ENCODE measurements at regions not wholly inside any gene's neighbourhood (a gene's known extent, or its start where the extent isn't known, plus 50 kb on each side); places are given as distances from the start of the nearest gene placed in this dataset.
"Not testable (repeated sequence)": the region's sequence is repeated elsewhere in the genome, so short reads cannot be mapped to it uniquely, and the experiment has no call there.

GRCh38 chr4:158446106-158446505 is 75.6 kb upstream of the RXFP1 start:
- H3K27ac ChIP-seq (ENCODE audit: extremely low read depth, low read depth, low read length), result no peak overlapping the region
- no peaks in the 10 kb centered on the region for H3K9me3 ChIP-seq (ENCODE audit: control insufficient read depth, insufficient read depth, low read depth, low read length)
- POLR2A ChIA-PET, result no interaction called here
- no peaks in the 10 kb centered on the region for H3K4me1 ChIP-seq (ENCODE audit: control insufficient read depth, insufficient read depth, low read length)
- TF ChIP-seq KLF7 (tag by site-specific recombination; IDR thresholded peaks at IDR 0.05; ENCODE audit: borderline replicate concordance), result no peak
- no peak overlapping the region for H3K4me3 ChIP-seq (ENCODE audit: low read depth, low read length)
- CTCF ChIA-PET, result no interaction called here
- no peaks in the 10 kb centered on the region for H3K36me3 ChIP-seq (ENCODE audit: control insufficient read depth in 2 of 2, insufficient read depth in 1 of 2, low read length in 2 of 2)

GRCh38 chr4:158450741-158451140 is 70.9 kb upstream of the RXFP1 start:
- no peaks in the 10 kb centered on the region for H3K4me1 ChIP-seq (ENCODE audit: control insufficient read depth, insufficient read depth, low read length)
- POLR2A ChIA-PET, result no interaction called here
- H3K9me3 ChIP-seq (ENCODE audit: control insufficient read depth, insufficient read depth, low read depth, low read length), result no peaks in the 10 kb centered on the region
- no peak overlapping the region for H3K27ac ChIP-seq (ENCODE audit: extremely low read depth, low read depth, low read length)
- no peak for TF ChIP-seq CTCF (tag by site-specific recombination; IDR thresholded peaks at IDR 0.05)
- no peak for TF ChIP-seq ZNF571 (tag by site-specific recombination; IDR thresholded peaks at IDR 0.05)
- no peak for TF ChIP-seq ZNF133 (tag by site-specific recombination; IDR thresholded peaks at IDR 0.05)
- TF ChIP-seq ZNF426 (tag by site-specific recombination; IDR thresholded peaks at IDR 0.05), result no peak
- TF ChIP-seq ZIC2 (tag by site-specific recombination; IDR thresholded peaks at IDR 0.05), result no peak
- TF ChIP-seq PRDM10 (tag by site-specific recombination; IDR thresholded peaks at IDR 0.05), result no peak
- no peak for TF ChIP-seq ZNF670 (tag by site-specific recombination; IDR thresholded peaks at IDR 0.05; ENCODE audit: low read depth)
- TF ChIP-seq GLIS1 (tag by site-specific recombination; IDR thresholded peaks at IDR 0.05), result no peak
- no peak for TF ChIP-seq ZNF121 (tag by site-specific recombination; IDR thresholded peaks at IDR 0.05)
- TF ChIP-seq HOXC10 (CRISPR knock-in tag; IDR thresholded peaks at IDR 0.05), result no peak
- H3K36me3 ChIP-seq (ENCODE audit: control insufficient read depth in 2 of 2, insufficient read depth in 1 of 2, low read length in 2 of 2), result no peaks in the 10 kb centered on the region
- CTCF ChIA-PET, result no interaction called here
- no peak overlapping the region for H3K4me3 ChIP-seq (ENCODE audit: low read depth, low read length)

GRCh38 chr4:158452116-158452515 is 69.6 kb upstream of the RXFP1 start:
- H3K4me3 ChIP-seq (ENCODE audit: low read depth, low read length); CTCF ChIA-PET; H3K9me3 ChIP-seq (ENCODE audit: control insufficient read depth, insufficient read depth, low read depth, low read length); H3K4me1 ChIP-seq (ENCODE audit: control insufficient read depth, insufficient read depth, low read length); H3K36me3 ChIP-seq (ENCODE audit: control insufficient read depth in 2 of 2, insufficient read depth in 1 of 2, low read length in 2 of 2); POLR2A ChIA-PET; H3K27ac ChIP-seq (ENCODE audit: extremely low read depth, low read depth, low read length): not testable (repeated sequence)

- ChIA-PET CTCF (no interaction called here), POLR2A (no interaction called here)
- Histone ChIP-seq H3K36me3 (ENCODE audit: control insufficient read depth in 2 of 2, insufficient read depth in 1 of 2, low read length in 2 of 2) (no peaks in the 10 kb centered on the region), H3K9me3 (ENCODE audit: control insufficient read depth, insufficient read depth, low read depth, low read length) (no peaks in the 10 kb centered on the region), H3K4me3 (ENCODE audit: low read depth, low read length) (no peak overlapping the region), H3K4me1 (ENCODE audit: control insufficient read depth, insufficient read depth, low read length) (no peaks in the 10 kb centered on the region), H3K27ac (ENCODE audit: extremely low read depth, low read depth, low read length) (no peak overlapping the region)
- TF ChIP-seq ZNF266 (tag by site-specific recombination; IDR thresholded peaks at IDR 0.05; ENCODE audit: low read depth), result no peak
- TF ChIP-seq ZSCAN30 (tag by site-specific recombination; IDR thresholded peaks at IDR 0.05), result no peak
- no peak for TF ChIP-seq GFI1B (tag by site-specific recombination; IDR thresholded peaks at IDR 0.05)
- TF ChIP-seq ZSCAN18 (tag by site-specific recombination; IDR thresholded peaks at IDR 0.05), result no peak
- TF ChIP-seq MZF1 (tag by site-specific recombination; IDR thresholded peaks at IDR 0.05; ENCODE audit: borderline replicate concordance), result no peak
- TF ChIP-seq ZNF114 (tag by site-specific recombination; IDR thresholded peaks at IDR 0.05), result no peak
- TF ChIP-seq EGR2 (tag by site-specific recombination; IDR thresholded peaks at IDR 0.05; ENCODE audit: low read depth), result no peak
- no peak for TF ChIP-seq MEIS1 (CRISPR knock-in tag; IDR thresholded peaks at IDR 0.05; ENCODE audit: borderline replicate concordance)
- no peak for TF ChIP-seq OVOL3 (tag by site-specific recombination; IDR thresholded peaks at IDR 0.05)
Measured at GRCh38 chr4:158458271-158458895, 63.3 kb upstream of the RXFP1 start.
